HepG2 (cell line): ENCODE measurements at regions not wholly inside any gene's neighbourhood (a gene's known extent, or its start where the extent isn't known, plus 50 kb on each side); places are given as distances from the start of the nearest gene placed in this dataset.

Experiments used
- ATAC-seq: fragments of 200-7000 bp; cut with Tn5 transposase; 3 replicates; pipeline ENCODE4 v1.9.1; 2020; ENCODE audit warnings: mild to moderate bottlenecking, moderate library complexity
- BruUV-seq: library from RNA; stranded (reverse); fragments of 400-500 nt; replicated peaks from 2 replicates; lab custom pipeline; 2021; lab: Mats Ljungman, UMichigan
- CTCF ChIA-PET: fragments of 300-600 bp; formaldehyde crosslinking; extraction: SDS; loops from one replicate; lab custom pipeline; 2021; ENCODE audit warnings: low total read pairs, inconsistent platforms, low intra/inter-chr PET ratio; lab: Yijun Ruan, JAX
- POLR2A ChIA-PET: fragments of 350-600 bp; sonication (Branson Sonifier 250); formaldehyde crosslinking; loops from one replicate; lab custom pipeline; 2020; ENCODE audit warnings: antibody characterized with exemption, inconsistent platforms; lab: Yijun Ruan, JAX
- DNase-seq: peaks from one replicate; pipeline ENCODE4 v3.0.0-alpha.2; 2015; ENCODE audit warnings: low spot score
- FAIRE-seq: peaks from 3 replicates; lab custom pipeline; 2011; peaks lifted over from hg19 to GRCh38; lab: Jason Lieb, UNC
- H2AFZ ChIP-seq: one replicate; pipeline ENCODE4 v1.6.1; 2011; ENCODE audit warnings: low read length, inconsistent platforms
- H3K27ac ChIP-seq: fragments of 300-600 bp; 3 replicates; pipeline ENCODE4 v1.8.0; 2011; ENCODE audit warnings: mixed run types, mild to moderate bottlenecking, mixed read lengths, low read length, inconsistent platforms; ENCODE audit not compliant: insufficient read depth; ENCODE audit errors: extremely low read length
- H3K27me3 ChIP-seq, 2 experiments: fragments of 200-600 bp in 1 of 2; 2 replicates in 1 of 2; 3 replicates in 1 of 2; pipeline versions ENCODE4 v1.6.0 to v1.8.0; 2011; ENCODE audit warnings: low read length in 2 of 2, mild to moderate bottlenecking in 2 of 2, moderate library complexity in 2 of 2, inconsistent platforms in 1 of 2; ENCODE audit not compliant: insufficient read depth in 2 of 2, control insufficient read depth in 1 of 2
- H3K36me3 ChIP-seq, 2 experiments: fragments of 200-600 bp in 1 of 2; replicated peaks in 1 of 2; 2 replicates in 1 of 2; 3 replicates in 1 of 2; pipeline versions ENCODE4 v1.5.1 to v1.8.0; 2011; ENCODE audit warnings: low read length in 2 of 2, inconsistent platforms in 1 of 2; ENCODE audit not compliant: insufficient read depth in 2 of 2, control insufficient read depth in 1 of 2
- H3K4me1 ChIP-seq: 2 replicates; pipeline ENCODE4 v1.5.1; 2012; ENCODE audit warnings: low read length, inconsistent platforms; ENCODE audit not compliant: insufficient read depth
- H3K4me2 ChIP-seq: 2 replicates; pipeline ENCODE4 v1.6.0; 2011; ENCODE audit warnings: low read depth, low read length, inconsistent platforms
- H3K4me3 ChIP-seq, 3 experiments: fragments of 200-600 bp in 1 of 3; sonication (generic), shearing (Covaris generic) in 1 of 3; replicated peaks in 1 of 3; 2 replicates each; pipeline ENCODE4 v1.5.1; 2011 to 2016; ENCODE audit warnings: low read length in 3 of 3, inconsistent platforms in 2 of 3, low read depth in 2 of 3, mild to moderate bottlenecking in 2 of 3, control low read depth in 1 of 3, mixed read lengths in 1 of 3; ENCODE audit not compliant: insufficient read depth in 1 of 3
- H3K79me2 ChIP-seq: one replicate; pipeline ENCODE4 v1.6.1; 2011; ENCODE audit warnings: low read length, inconsistent platforms; ENCODE audit not compliant: insufficient read depth
- H3K9ac ChIP-seq: 2 replicates; pipeline ENCODE4 v1.6.0; 2011; ENCODE audit warnings: mild to moderate bottlenecking, low read depth, low read length, inconsistent platforms; ENCODE audit not compliant: insufficient read depth
- H3K9me3 ChIP-seq: 2 replicates; pipeline ENCODE4 v1.5.1; 2012; ENCODE audit warnings: mild to moderate bottlenecking, low read length
- H4K20me1 ChIP-seq: 2 replicates; pipeline ENCODE4 v1.6.0; 2011; ENCODE audit warnings: inconsistent platforms, mild to moderate bottlenecking, low read length, moderate library complexity; ENCODE audit not compliant: insufficient read depth
- CENPBD1 ChIP-seq: sonication (generic); formaldehyde crosslinking; IDR thresholded peaks from 2 replicates; pipeline ENCODE4 v1.8.0; 2022; ENCODE audit warnings: missing genetic modification reagents, low read depth, mild to moderate bottlenecking, borderline replicate concordance
- ETV6 ChIP-seq: sonication (generic); formaldehyde crosslinking; conservative IDR thresholded peaks from 2 replicates; pipeline ENCODE4 v1.4.0; 2020; ENCODE audit warnings: missing genetic modification reagents
- ZBTB7A ChIP-seq: sonication (generic); formaldehyde crosslinking; IDR thresholded peaks from 2 replicates; pipeline ENCODE4 v1.8.0; 2022; ENCODE audit warnings: mild to moderate bottlenecking, missing genetic modification reagents
- ZNF546 ChIP-seq: sonication (generic); formaldehyde crosslinking; conservative IDR thresholded peaks from 2 replicates; pipeline ENCODE4 v1.8.1; 2023; ENCODE audit warnings: mild to moderate bottlenecking, missing genetic modification reagents
- WGBS: methylation state at CpG from one replicate; pipeline ENCODE4 v1.1.6; 2017; ENCODE audit warnings: low lambda C conversion rate; 5-methylcytosine and 5-hydroxymethylcytosine counted together
- in situ Hi-C: cut with HindIII; loops from 2 replicates; pipeline ENCODE4 v1.10.0; 2017; ENCODE audit warnings: low pct_unique_long_range_greater_than_20kb; ENCODE audit not compliant: extremely low pct_ligation_motif_present
- intact Hi-C: fragments of 100-400 bp; cut with micrococcal nuclease; formaldehyde crosslinking; loops from one replicate; pipeline ENCODE4 v1.10.0; 2022; ENCODE audit not compliant: unreplicated experiment
- TF ChIP-seq, protein P1 (sequence below): sonication (generic); formaldehyde crosslinking; conservative IDR thresholded peaks from 2 replicates; pipeline ENCODE4 v1.8.1; 2023; ENCODE audit warnings: missing genetic modification reagents
- TF ChIP-seq, protein P2 (sequence below): sonication (generic); formaldehyde crosslinking; conservative IDR thresholded peaks from 2 replicates; pipeline ENCODE4 v1.4.0; 2020; ENCODE audit warnings: mild to moderate bottlenecking, missing genetic modification reagents, moderate library complexity
- TF ChIP-seq, protein P3 (sequence below): sonication (generic); formaldehyde crosslinking; IDR thresholded peaks from 2 replicates; pipeline ENCODE4 v1.4.0; 2020; ENCODE audit warnings: mild to moderate bottlenecking, missing genetic modification reagents, borderline replicate concordance

DNA sequence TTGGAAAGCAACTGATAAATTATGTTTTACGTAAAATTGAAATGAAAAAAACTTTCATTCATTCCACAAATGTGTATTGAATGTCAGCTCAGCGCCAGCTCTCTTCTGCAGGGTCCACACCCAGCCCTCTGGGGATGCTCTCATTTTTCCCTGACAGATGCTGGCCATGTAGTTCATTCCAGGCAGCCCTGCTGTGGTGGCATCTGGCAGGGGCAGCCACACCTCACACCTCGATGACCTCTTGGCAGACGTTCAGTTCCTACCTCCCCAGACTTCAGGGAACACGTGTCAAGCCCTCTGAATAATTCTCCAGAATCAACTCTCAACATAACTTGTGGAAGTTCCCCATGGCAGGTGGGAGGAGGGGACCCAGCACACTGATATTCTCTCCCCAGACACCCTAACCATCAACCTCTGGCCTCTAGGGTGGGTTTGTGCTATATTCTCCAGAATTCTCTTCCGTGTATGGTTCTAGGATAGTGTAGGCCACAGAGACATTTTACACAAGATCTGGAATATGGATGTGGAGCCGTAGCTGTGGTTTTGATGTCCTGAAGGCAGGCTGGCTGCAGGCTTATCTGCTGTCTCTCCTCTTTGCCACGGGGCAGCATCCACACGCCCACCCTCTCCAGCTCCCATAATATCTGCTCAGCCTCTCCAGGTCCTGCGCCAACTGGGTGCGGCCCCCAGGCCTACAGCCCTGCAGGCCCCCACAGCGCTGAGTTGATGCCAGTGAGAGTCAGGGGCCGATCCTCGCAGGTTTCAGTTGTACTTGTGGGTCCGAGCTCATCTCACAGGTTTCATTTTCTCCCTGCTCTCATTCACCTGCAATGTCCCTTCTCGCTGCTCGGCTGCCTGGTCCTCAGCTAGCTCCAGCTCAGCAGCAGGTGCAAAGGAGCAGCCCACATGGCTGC is 175.8 kb upstream of the ARID1B start:
- no peak overlapping the region for H3K27ac ChIP-seq
- CTCF ChIA-PET = no interaction called here
- H3K4me2 ChIP-seq = 0 out of 2 replicates have a peak overlapping the region, but pooled peaks have one; percentile 2
- 28% methylated on average over 17 of the region's 17 CpGs for WGBS
- intact Hi-C loops = no loop called here
- DNase-seq = no peak
- H3K27me3 ChIP-seq = peaks cover 8 to 30% of the 10 kb centered on the region in 2 experiments
- no peaks in the 10 kb centered on the region for H4K20me1 ChIP-seq
- H3K36me3 ChIP-seq = no peaks in the 10 kb centered on the region
- peaks cover 7% of the 10 kb centered on the region; the same call in 1 of the 2 replicates for H3K9me3 ChIP-seq
- POLR2A ChIA-PET = no interaction called here
- no peaks in the 10 kb centered on the region for H3K4me1 ChIP-seq
- H3K4me3 ChIP-seq = no peak overlapping the region
- ATAC-seq = peak; percentile 43; the same call in 2 of the 3 replicates
- no peak for TF ChIP-seq ETV6 (CRISPR knock-in tag)
- no peak for TF ChIP-seq ZBTB7A
- TF ChIP-seq, protein P1, sequence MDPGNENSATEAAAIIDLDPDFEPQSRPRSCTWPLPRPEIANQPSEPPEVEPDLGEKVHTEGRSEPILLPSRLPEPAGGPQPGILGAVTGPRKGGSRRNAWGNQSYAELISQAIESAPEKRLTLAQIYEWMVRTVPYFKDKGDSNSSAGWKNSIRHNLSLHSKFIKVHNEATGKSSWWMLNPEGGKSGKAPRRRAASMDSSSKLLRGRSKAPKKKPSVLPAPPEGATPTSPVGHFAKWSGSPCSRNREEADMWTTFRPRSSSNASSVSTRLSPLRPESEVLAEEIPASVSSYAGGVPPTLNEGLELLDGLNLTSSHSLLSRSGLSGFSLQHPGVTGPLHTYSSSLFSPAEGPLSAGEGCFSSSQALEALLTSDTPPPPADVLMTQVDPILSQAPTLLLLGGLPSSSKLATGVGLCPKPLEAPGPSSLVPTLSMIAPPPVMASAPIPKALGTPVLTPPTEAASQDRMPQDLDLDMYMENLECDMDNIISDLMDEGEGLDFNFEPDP (CRISPR knock-in tag) = 0 out of 2 replicates have a peak, but pooled peaks have one; percentile 54
- TF ChIP-seq, protein P2, sequence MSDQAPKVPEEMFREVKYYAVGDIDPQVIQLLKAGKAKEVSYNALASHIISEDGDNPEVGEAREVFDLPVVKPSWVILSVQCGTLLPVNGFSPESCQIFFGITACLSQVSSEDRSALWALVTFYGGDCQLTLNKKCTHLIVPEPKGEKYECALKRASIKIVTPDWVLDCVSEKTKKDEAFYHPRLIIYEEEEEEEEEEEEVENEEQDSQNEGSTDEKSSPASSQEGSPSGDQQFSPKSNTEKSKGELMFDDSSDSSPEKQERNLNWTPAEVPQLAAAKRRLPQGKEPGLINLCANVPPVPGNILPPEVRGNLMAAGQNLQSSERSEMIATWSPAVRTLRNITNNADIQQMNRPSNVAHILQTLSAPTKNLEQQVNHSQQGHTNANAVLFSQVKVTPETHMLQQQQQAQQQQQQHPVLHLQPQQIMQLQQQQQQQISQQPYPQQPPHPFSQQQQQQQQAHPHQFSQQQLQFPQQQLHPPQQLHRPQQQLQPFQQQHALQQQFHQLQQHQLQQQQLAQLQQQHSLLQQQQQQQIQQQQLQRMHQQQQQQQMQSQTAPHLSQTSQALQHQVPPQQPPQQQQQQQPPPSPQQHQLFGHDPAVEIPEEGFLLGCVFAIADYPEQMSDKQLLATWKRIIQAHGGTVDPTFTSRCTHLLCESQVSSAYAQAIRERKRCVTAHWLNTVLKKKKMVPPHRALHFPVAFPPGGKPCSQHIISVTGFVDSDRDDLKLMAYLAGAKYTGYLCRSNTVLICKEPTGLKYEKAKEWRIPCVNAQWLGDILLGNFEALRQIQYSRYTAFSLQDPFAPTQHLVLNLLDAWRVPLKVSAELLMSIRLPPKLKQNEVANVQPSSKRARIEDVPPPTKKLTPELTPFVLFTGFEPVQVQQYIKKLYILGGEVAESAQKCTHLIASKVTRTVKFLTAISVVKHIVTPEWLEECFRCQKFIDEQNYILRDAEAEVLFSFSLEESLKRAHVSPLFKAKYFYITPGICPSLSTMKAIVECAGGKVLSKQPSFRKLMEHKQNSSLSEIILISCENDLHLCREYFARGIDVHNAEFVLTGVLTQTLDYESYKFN (CRISPR knock-in tag) = no peak
- no peak for TF ChIP-seq CENPBD1 (CRISPR knock-in tag)
- TF ChIP-seq ZNF546 (CRISPR knock-in tag) = no peak
- TF ChIP-seq, protein P3, sequence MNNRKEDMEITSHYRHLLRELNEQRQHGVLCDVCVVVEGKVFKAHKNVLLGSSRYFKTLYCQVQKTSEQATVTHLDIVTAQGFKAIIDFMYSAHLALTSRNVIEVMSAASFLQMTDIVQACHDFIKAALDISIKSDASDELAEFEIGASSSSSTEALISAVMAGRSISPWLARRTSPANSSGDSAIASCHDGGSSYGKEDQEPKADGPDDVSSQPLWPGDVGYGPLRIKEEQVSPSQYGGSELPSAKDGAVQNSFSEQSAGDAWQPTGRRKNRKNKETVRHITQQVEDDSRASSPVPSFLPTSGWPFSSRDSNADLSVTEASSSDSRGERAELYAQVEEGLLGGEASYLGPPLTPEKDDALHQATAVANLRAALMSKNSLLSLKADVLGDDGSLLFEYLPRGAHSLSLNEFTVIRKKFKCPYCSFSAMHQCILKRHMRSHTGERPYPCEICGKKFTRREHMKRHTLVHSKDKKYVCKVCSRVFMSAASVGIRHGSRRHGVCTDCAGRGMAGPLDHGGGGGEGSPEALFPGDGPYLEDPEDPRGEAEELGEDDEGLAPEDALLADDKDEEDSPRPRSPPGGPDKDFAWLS (CRISPR knock-in tag) = no peak
- TF ChIP-seq, all 625 proteins: peak for 1
- H2AFZ ChIP-seq = no peak overlapping the region
- H3K9ac ChIP-seq = no peak overlapping the region
- no TSS peak for BruUV-seq
- no peaks in the 10 kb centered on the region for H3K79me2 ChIP-seq
- in situ Hi-C loops = no loop called here
- no peak for FAIRE-seq
